NCI-H82 treated with DMSO at 0.1 percent for 48 hours (cell line): ENCODE measurements at regions not wholly inside any gene's neighbourhood (a gene's known extent, or its start where the extent isn't known, plus 50 kb on each side); places are given as distances from the start of the nearest gene placed in this dataset.
A peak's percentile ranks its signal among the peaks of the same experiment; 100 is the strongest.

Source experiments
- DNase-seq: peaks from one replicate; lab custom pipeline; 2025; ENCODE audit not compliant: unreplicated experiment; lab: John Stamatoyannopoulos, UW

DNA sequence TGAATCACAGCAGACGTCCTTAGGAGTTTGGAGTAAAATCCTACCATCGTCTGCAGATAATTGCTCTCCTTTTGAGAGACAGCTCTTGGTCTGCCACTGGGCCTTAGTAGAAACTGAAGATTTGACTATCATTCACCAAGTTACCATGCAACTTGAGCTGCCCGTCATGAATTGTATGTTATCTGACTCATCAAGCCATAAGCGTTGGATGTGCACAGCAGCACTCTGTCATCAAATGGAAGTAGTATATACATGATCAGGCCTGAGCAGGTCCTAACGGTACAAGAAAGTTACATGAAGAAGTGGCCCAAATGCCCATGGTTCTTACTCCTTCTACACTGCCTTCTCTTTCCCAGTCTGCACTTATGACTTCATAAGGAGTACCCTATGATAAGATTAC lies 317.8 kb downstream of the GPATCH2 start:
- no peak for DNase-seq

DNA sequence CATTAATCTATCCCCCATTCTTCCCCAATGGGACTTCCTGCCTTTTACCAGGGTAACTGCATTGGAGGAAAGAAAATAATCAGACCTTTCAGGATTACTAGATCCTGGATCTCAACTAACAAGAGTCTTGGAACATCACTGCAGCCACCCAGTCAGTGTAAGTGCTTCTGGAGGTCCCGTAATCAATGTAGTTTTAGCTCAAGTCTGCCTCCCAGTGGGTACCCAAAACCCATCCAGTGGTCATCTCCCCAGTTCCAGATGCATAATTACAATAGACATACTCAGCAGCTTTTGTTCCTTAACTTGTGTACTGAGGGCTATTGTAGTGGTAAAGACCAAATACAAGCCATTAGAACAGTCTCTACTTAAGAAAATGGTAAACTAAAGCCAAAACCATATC lies 319.1 kb downstream of the GPATCH2 start:
- no peak for DNase-seq

DNA sequence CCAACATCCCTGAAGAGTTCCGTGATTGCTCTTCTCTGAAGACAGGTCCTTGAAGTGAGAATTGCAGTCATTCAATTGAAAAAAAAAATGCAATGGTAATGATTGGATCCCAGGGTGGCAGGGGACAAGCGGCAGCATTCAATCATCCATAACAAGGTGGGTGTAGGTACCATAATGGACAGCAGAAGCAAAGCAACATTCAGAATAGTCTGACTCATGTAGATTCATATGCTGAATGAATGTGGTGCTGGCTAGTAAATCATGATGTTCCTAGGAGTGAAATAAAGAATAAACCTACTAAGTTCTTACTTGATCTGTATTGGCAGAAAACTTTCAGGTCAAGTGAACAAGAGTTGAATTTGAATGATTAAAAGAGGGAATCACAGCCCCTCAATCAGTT lies 319.6 kb downstream of the GPATCH2 start:
- DNase-seq = no peak

DNA sequence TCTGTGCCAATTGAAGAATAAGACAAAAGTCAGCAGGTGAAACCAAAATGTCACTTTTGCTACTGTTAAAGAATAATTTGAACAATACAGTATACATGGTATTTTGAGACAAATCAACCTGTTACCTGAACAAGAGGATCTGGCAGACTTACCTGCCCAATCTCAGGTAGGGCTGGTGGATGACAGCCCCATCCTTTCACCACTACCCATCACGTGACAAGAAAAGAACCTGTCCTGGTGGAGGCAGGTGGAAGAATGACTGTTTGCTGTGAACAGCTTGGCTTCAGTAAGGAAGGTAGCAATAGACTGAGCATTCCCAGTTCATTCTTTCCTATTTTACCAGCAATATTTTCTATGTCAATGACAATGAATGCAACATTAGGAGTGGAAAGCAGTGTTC lies 349.6 kb downstream of the GPATCH2 start:
- no peak for DNase-seq

DNA sequence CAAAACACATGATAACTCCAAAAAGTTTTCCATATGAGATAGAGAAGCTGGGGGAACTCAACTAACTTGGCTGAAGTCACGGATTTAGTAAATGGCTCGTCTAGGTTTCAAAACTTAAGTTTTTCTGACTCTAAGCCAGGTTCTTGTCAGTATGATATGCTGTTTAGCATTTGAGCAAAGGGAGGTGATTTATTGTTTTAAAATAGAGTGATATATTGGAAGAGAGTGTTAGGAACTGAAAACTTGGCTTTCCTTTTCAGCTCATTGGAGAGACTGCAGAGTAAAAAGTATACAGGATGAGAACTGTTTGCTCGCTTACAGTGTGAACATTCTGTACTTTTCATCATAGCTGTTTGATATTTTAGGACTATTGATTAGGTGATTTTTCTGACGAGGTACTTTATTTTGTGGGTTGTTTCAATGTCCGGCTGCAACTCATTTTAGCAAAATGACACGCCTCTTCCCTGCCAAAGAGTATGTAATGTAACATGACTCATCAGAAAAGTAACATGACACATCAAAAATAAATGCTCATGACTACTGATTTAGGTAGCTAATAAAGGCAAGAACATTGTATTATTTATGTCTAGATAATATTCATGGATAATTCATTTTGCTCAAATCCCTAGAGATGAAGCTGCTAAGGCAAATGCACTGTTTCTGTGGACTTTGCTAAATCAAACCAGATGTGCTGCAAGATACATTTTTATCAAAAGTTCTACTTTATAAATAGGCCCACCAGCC lies 355.1 kb downstream of the GPATCH2 start:
- no peak for DNase-seq

DNA sequence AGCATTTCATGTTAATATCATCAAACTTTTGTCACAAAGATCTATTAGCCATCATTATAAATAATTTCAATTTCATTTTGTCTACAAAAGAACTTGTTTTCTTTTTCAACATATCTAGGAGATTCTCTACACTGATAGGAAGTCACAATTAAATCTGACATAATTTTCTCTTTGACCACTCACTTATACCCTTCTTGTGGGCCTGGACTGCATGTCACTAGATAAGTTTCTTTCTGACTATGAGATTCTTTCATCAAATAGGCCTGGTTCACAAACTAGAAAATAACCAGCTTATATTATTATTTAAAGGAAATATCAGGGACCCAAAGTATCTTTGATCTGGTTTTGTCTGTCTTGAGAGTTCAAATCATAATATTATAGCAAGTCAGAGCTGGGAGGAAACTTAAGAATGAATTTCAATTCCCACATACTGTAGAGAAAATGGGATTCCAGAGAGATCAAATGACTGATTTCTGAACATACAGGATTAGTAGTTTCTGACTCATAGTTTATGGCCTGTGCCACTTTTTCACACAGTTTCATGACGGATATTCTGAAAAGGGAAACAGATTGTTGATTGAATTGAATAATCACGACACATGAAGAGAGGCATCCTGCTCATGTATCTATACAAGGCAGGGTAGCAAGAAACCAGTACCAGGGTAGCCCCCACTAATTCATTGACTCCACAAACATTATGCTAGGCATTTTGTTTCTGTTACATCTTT lies 355.8 kb downstream of the GPATCH2 start:
- no peak for DNase-seq

DNA sequence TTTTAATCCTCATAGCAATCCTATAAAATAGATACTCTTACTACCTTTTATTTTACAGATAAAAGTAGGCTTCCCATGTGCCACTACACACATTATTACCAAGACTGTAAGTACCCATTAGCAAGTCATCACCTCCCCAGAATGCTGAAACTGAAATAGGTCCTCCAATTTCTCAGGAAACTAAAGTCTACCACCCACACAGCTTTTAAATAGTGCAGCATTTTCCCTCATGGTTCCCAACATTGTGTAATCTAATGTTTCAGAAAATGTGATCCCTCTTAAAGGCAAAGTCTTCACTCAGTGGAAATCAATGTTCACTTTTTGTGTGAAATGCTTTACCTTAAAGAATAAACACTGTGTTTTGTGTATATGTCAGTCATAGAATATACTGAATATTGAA lies 356.5 kb downstream of the GPATCH2 start:
- DNase-seq = no peak

DNA sequence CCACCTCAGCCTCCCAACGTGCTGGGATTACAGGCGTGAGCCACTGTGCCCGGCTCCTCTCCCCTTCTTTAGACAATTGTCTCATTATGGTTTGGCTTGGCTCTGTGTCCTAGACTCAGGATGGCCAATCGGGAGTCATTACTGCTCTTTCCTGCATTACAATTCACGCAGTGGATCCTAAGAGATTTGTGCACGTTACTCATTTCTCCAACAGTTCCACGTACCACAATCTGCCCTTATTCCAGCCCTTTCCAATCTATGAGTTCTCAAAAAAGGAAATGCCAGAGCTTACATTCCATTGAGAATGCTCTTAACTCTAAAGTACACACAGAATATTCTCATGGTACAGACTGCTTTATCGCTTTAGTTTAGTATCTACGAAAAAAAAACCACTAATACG lies 357.0 kb downstream of the GPATCH2 start:
- no peak for DNase-seq

DNA sequence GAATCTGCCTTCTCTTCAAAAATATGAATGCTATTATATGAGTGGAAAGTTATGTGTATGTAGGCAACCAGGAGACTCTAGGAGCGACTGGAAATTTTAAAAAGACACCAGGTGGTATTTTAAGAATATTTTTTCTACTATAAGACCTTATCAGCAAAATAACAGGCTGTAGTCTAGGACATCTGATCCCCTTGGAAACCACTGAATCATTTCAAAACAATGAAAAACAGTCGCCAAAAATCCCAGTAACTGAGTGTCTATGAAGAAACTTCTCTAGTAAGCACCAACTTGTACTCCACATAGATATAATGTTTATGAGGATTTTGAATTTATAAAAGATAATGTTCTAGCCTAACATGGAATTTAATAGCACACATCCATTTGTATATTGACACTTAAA lies 358.5 kb downstream of the GPATCH2 start:
- DNase-seq = no peak

DNA sequence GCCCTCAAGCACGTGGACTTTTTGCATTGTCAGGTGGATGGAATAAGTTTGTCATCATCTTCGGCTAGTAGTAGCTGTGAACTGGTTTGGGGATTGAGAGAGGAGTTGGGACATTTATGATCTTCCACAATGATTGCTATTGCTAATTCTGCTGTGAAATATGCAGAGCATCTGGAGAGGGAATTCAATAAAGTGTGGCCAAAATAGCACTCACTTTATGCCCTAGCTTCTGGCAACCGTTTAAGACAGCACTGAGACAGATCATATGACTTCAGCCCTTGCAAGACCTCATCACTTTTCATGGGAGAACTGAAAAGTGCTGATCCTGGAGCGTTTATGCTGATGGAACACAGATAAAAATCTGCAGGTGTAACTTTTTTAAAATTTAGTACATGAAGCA lies 360.8 kb downstream of the GPATCH2 start:
- DNase-seq = no peak

DNA sequence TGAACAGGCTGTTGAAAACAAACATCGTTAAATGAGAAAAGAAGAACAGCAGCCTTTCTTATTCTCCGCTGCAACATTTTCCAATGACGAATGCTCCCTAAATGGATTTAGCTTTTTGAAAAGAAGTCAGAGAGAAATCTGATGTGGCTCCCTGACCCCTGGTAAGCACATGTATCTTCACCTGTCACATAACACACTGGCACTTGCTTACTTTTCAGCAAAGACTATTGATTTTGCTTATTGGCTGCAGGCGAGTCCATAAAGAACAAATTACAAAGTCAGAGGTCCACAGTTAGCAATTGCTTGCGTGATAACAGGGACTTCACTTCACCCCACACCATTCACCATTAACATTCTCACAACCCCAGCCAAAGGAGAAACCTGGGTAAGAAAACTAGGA lies 362.8 kb downstream of the GPATCH2 start:
- no peak for DNase-seq

DNA sequence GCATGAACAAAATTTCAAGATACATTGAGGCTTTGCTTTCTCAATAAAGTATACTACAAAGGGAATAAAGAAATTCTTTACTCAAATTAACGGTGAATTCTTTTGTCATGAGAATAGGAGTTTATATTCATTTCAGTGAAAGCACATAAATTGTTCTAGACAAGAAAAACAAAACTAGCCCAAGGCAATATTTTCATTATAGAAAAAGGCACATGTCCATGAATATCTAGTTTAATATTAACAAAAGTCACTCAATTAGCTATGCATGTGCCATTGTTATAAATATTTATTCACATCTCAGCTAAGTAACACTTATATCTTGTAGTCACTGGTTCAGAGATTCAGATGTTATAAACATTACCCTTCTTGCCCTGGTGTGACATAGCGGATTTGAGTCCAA lies 369.3 kb downstream of the GPATCH2 start:
- DNase-seq = no peak

DNA sequence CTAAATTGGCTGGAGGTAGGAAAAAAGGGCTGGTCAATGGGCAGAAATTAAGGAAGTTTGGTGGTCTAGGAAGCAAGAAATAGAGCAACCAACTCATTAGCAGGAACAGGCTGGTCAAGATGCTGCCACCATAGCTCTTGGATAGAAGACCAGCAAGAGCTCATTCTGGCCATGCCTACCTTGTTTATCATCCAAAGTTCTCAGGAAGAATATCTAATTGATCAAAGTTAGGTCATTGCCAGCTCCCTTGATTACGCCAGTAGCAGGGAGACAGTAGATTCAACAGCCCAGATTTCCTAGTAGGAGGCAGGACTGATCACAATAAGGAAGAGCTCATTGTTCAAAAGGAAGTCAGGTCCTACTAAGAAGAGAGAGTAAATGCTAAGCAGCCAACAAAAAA lies 370.2 kb downstream of the GPATCH2 start:
- no peak for DNase-seq

DNA sequence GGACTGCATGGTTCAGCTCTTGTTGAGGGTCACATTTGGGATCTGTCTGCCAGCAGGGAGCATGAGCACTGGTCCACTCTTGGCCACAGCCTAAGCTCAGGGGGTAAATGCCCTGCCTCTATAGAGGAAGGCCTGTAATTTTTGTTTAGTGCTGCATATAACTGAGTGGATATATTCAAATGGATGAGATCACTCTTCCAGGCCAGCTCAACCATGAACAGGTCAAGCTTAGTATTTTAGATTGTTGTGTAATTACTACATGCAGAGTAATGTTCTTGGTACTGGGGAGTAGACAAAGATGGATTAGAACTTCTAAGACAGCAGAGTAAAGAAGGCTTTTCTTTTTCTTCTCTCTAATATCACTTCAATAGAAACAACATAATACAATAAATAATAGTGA lies 376.9 kb downstream of the GPATCH2 start:
- DNase-seq = no peak

DNA sequence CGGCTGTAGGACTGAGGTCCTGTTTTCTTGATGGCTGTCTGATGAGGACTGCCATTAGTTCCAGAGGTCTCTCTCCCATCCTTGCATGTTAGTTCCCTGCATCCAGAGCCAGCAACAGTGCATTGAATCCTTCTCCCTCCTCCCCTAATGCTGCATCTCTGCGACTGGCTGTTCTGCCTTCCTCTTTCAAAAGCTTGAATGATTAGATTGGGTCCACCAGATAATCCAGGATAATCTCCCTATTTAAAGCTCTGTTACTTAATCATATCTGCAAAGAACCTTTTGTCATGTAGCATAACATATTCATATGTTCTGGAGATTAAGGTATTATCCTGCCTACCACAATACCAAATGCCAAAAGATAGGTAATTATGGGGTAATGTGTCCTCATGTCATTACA lies 377.5 kb downstream of the GPATCH2 start:
- DNase-seq = peak; percentile 62

DNA sequence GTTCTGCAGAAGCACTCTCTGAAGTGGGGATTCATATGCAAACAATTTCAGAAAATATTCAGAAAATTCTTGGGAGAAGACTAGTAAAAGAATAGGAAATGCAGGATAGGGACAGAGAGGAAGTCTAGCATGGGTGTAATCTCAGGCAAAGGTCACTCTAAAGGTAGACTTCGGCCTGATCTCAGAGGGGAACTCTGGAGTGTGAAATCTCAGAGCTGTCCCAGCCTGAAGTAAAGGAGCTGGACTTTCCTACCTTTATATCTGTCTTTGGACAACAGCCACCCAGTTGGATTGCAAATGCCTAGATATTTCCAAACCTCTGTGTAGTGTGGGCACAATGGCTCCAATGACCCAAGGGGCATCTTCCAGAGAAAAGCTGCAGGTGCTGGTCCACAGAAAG lies 379.8 kb downstream of the GPATCH2 start:
- DNase-seq = no peak

DNA sequence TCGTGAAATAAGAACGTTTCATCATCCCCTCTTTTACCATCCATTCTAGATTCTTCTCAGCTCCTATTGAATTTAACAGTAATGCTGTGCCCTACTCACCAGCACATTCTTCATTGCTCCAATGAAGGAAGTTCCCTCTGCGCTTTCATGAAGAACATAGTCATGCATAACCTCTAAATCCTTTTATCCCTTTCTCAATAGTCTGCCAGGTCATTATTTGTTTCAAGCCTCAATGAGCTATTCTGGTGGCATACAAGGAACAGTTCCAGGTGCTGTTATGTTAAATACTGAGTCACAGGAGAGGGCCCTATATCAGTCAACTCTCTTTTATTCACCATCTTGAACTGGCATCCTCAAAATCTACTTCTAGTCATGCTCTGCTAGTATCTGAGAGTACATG lies 381.0 kb downstream of the GPATCH2 start:
- DNase-seq = no peak

DNA sequence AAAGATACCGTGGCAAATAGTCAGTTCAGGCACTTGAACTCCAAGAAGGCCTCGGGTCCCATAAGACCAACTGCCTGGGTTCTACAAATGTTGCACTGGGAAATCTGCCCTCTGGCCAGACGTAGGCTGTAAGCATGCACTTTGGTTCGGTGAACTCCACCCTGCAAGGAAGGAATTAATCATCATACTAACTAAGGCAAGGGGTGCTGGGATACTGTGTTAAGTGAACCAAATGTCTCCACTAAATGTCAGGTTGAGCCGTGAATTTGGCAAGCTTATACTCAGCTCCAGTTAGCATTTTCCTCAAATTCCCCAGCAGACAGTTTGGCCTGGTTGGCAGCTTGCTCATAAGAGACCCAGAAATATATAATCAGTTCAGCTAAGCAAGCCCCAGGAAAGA lies 385.9 kb downstream of the GPATCH2 start:
- no peak for DNase-seq

DNA sequence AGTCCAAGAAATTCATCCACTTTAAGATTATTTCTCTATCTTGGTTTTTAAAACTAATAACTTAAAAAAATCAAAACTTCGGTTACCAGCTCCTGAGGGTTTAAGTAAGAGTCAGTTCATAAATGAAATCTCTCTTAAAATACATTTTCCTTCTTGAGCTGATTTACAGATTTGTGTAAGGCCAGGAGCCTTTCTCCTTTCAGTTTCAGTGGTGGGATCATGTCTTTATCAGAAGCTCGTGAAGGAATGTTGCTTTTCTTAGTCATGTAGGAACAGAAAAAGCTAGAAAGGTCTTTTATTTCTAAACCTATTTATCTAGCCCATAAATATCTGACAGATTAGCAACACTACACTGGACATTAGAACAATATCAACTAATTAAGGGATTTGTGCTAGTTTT lies 390.2 kb downstream of the GPATCH2 start:
- DNase-seq = no peak

DNA sequence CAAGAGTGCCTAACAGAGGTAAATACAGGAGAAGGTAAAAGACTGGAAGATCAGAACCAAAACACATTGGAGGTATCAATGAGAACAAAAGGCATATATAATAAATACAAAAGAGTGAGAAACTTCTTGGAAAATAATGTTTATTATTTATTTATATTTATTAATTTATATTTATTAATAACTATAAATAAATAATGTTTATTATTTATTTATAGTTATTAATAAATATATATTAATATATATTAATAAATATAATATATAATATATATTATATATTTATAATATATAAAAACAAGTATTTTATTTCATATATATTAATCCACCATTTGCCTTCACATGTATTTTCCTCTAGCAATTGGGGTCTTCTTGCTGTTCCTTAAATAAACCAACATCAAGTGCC lies 391.9 kb downstream of the GPATCH2 start:
- no peak for DNase-seq

DNA sequence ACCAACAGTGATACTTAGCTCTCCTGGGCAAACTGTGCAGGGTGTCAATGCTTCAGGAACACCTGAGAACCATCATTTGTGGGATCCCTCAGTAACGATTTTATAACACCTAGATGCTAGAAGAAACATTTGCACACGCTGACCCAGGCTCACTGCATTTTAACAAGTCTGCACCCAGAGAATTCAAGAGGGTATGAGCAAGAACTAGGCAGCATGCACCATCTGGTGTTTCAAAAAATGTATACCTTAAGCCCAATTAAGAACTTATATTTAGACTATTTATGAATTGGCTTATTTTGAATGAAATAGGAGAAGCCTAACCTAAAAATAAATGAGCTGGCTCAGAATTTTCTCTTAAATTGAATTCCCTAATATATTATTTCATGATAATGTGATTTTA lies 400.5 kb downstream of the GPATCH2 start:
- DNase-seq = no peak

DNA sequence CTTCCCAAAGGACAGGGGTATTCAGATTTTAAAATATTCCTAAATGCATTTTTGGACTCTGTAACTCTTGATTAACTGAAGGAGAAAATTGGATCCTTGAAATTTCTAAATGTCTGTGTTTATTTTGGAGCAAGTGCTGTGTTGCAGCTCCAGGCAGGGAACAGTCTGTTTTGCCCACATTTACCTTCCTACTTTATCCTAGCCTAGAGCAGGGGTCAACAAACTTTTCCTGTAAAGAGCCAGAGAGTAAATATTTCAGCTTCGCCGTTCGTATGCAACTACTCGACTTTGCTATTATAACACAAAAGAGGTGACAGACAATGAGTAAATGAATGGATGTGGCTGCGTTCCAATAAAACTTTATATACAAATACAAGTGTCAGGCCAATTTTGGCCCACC lies 402.2 kb downstream of the GPATCH2 start:
- DNase-seq = no peak

DNA sequence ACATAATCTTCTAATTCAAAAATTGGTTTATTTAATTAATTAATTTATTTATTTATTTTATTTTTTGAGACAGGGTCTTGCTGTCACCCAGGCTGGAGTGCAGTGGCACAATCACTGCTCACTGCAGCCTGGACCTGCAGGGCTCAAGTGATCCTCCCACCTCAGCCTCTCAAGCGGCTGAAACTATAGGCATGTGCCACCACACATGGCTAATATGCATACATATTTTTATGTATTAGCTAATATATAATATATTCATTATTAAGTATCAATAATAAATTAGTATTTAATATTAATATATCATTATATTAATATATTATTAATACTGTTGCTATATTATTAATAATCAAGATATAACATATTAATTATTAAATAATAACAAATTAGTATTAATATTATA lies 406.7 kb downstream of the GPATCH2 start:
- DNase-seq = no peak
